ENCODE measurements at regions not wholly inside any gene's neighbourhood (a gene's known extent, or its start where the extent isn't known, plus 50 kb on each side); places are given as distances from the start of the nearest gene placed in this dataset.

DNA sequence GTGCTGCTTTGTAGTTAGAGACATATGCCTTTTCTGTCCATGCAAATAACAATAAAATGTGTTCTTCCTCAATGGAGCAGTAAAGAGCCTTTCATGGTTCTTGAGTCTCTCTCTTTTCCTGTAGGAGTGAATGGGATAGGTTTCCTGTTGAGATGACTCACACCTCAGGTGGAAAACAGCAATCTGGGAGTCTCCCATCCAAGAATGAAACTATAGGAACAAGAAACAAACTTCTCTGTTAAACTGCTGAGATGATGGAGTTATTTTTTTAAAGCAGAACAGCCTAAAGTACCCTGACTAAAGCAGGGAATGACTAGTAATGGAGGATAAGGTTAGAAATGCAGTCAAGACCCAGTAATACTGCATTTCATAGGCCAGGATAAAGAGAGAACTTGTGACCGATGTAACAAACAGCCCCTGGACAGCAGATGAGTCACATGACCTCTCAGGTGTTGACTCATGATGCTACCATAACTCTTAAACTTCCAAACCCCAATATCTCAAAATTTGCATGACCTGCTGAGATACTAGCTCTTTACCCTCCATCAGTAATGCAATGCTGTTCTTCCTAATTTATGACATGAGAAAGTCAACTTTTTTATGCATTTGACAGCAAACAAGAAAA is 548.9 kb downstream of the CBLN4 start:
- H3K4me2 ChIP-seq (ENCODE audit: low read depth, low read length, poor library complexity, severe bottlenecking) = no peak overlapping the region
- no peak overlapping the region for H3K9ac ChIP-seq (ENCODE audit: low read depth, low read length, poor library complexity, severe bottlenecking)
- TF ChIP-seq EZH2phosphoT487 (IDR thresholded peaks at IDR 0.05; ENCODE audit: borderline replicate concordance) = no peak
- TF ChIP-seq, protein P1, sequence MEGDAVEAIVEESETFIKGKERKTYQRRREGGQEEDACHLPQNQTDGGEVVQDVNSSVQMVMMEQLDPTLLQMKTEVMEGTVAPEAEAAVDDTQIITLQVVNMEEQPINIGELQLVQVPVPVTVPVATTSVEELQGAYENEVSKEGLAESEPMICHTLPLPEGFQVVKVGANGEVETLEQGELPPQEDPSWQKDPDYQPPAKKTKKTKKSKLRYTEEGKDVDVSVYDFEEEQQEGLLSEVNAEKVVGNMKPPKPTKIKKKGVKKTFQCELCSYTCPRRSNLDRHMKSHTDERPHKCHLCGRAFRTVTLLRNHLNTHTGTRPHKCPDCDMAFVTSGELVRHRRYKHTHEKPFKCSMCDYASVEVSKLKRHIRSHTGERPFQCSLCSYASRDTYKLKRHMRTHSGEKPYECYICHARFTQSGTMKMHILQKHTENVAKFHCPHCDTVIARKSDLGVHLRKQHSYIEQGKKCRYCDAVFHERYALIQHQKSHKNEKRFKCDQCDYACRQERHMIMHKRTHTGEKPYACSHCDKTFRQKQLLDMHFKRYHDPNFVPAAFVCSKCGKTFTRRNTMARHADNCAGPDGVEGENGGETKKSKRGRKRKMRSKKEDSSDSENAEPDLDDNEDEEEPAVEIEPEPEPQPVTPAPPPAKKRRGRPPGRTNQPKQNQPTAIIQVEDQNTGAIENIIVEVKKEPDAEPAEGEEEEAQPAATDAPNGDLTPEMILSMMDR (conservative IDR thresholded peaks at IDR 0.05; ENCODE audit: low read length) = no peak
- no peaks in the 10 kb centered on the region for H3K27me3 ChIP-seq (ENCODE audit: insufficient read depth, low read length, poor library complexity, severe bottlenecking)
- H4K20me1 ChIP-seq (ENCODE audit: insufficient read depth, low read length, poor library complexity, severe bottlenecking) = no peaks in the 10 kb centered on the region
- H3F3A ChIP-seq (ENCODE audit: low read depth) = no peaks in the 10 kb centered on the region
- no peaks in the 10 kb centered on the region for H3K4me1 ChIP-seq (ENCODE audit: insufficient read depth, low read length, poor library complexity, severe bottlenecking)
- no peak overlapping the region for H3K4me3 ChIP-seq (ENCODE audit: low read length, poor library complexity, severe bottlenecking)
- H3K9me3 ChIP-seq (ENCODE audit: insufficient read depth, low read depth, low read length) = no peaks in the 10 kb centered on the region
- H3K9me2 ChIP-seq (replicated peaks; ENCODE audit: low read depth, low read length) = no peaks in the 10 kb centered on the region
- H3K79me2 ChIP-seq (ENCODE audit: insufficient read depth, low read length) = no peaks in the 10 kb centered on the region
- no peak overlapping the region for H2AFZ ChIP-seq (ENCODE audit: low read length)
- no peaks in the 10 kb centered on the region for H3K36me3 ChIP-seq (ENCODE audit: insufficient read depth, low read length)

DNA sequence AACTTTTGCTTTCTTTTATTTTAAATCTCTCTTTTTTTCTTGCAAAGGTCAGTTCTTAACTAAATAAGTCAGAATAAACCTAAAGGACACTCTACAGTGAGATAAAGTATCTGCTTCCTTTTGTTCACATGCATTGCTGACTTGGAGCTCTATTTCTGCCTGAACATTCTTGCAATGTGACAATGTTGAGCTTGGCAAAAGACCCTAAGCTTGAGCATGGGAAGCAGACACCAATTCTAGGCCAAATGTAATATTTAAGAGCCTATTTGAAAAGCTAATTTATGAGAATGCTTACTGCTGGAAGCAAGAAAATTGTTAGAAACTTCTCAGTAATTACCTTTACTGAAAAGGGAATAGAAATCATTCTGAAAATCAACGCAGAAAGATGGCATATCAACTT is 556.2 kb downstream of the CBLN4 start:
- H3K9ac ChIP-seq (ENCODE audit: low read depth, low read length, poor library complexity, severe bottlenecking) = no peak overlapping the region
- H2AFZ ChIP-seq (ENCODE audit: low read length) = no peak overlapping the region
- no peaks in the 10 kb centered on the region for H3F3A ChIP-seq (ENCODE audit: low read depth)
- H3K27me3 ChIP-seq (ENCODE audit: insufficient read depth, low read length, poor library complexity, severe bottlenecking) = no peaks in the 10 kb centered on the region
- no peaks in the 10 kb centered on the region for H3K36me3 ChIP-seq (ENCODE audit: insufficient read depth, low read length)
- H3K9me3 ChIP-seq (ENCODE audit: insufficient read depth, low read depth, low read length) = no peaks in the 10 kb centered on the region
- no peaks in the 10 kb centered on the region for H4K20me1 ChIP-seq (ENCODE audit: insufficient read depth, low read length, poor library complexity, severe bottlenecking)
- no peak overlapping the region for H3K4me3 ChIP-seq (ENCODE audit: low read length, poor library complexity, severe bottlenecking)
- no peak overlapping the region for H3K4me2 ChIP-seq (ENCODE audit: low read depth, low read length, poor library complexity, severe bottlenecking)
- no peaks in the 10 kb centered on the region for H3K9me2 ChIP-seq (replicated peaks; ENCODE audit: low read depth, low read length)
- H3K4me1 ChIP-seq (ENCODE audit: insufficient read depth, low read length, poor library complexity, severe bottlenecking) = no peaks in the 10 kb centered on the region
- H3K79me2 ChIP-seq (ENCODE audit: insufficient read depth, low read length) = no peaks in the 10 kb centered on the region
- TF ChIP-seq EZH2phosphoT487 (IDR thresholded peaks at IDR 0.05; ENCODE audit: borderline replicate concordance) = no peak
- TF ChIP-seq, protein P1 (conservative IDR thresholded peaks at IDR 0.05; ENCODE audit: low read length) = no peak

DNA sequence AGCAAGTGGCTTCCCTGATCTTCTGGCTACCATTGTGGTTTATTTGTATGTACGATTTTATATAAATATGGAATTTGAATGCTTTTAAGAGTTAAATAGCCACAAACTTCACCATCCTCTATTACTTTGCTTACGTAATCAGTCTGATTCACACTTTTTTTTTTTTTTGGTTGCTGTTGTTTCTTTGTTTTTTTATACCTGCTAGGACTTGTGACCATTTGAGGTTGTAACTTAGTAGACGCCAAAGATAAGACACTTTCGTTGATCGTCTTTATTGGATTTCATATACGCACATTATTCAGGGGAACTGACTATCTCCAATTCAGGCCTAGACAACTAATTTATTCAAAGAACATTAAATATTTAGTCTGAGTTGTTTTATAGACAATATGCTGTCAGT is 559.0 kb downstream of the CBLN4 start:
- Histone ChIP-seq H3K36me3 (ENCODE audit: insufficient read depth, low read length) (no peaks in the 10 kb centered on the region), H3K4me3 (ENCODE audit: low read length, poor library complexity, severe bottlenecking) (no peak overlapping the region), H3F3A (ENCODE audit: low read depth) (no peaks in the 10 kb centered on the region), H3K79me2 (ENCODE audit: insufficient read depth, low read length) (no peaks in the 10 kb centered on the region), H3K9me2 (replicated peaks; ENCODE audit: low read depth, low read length) (no peaks in the 10 kb centered on the region), H3K27me3 (ENCODE audit: insufficient read depth, low read length, poor library complexity, severe bottlenecking) (no peaks in the 10 kb centered on the region), H4K20me1 (ENCODE audit: insufficient read depth, low read length, poor library complexity, severe bottlenecking) (no peaks in the 10 kb centered on the region), H2AFZ (ENCODE audit: low read length) (no peak overlapping the region), H3K9me3 (ENCODE audit: insufficient read depth, low read depth, low read length) (no peaks in the 10 kb centered on the region), H3K4me2 (ENCODE audit: low read depth, low read length, poor library complexity, severe bottlenecking) (no peak overlapping the region), H3K4me1 (ENCODE audit: insufficient read depth, low read length, poor library complexity, severe bottlenecking) (no peaks in the 10 kb centered on the region), H3K9ac (ENCODE audit: low read depth, low read length, poor library complexity, severe bottlenecking) (no peak overlapping the region)
- no peak for TF ChIP-seq EZH2phosphoT487 (IDR thresholded peaks at IDR 0.05; ENCODE audit: borderline replicate concordance)
- TF ChIP-seq, protein P1 (conservative IDR thresholded peaks at IDR 0.05; ENCODE audit: low read length) = no peak
